ENCODE measurements at regions not wholly inside any gene's neighbourhood (a gene's known extent, or its start where the extent isn't known, plus 50 kb on each side); places are given as distances from the start of the nearest gene placed in this dataset.
"Not testable (repeated sequence)": the region's sequence is repeated elsewhere in the genome, so short reads cannot be mapped to it uniquely, and the experiment has no call there.

DNA sequence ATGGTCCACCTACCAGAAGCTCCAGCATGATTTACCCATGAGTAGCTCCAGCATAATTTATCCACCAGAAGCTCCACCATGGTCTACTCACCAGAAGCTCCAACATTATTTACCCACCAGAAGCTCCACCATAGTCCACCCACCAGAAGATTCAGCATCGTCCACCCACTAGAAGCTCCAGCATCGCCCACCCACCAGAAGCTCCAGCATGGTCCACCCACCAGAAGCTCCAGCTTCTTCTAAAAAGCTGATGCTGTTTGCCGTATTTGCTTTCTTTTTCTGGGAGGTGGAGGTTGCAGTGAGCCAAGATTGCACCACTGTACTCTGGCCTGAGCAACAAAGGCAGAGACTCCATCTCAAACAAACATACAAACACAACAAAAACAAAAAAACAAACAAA lies 136.2 kb upstream of the TPTE start:
- H2BK5ac ChIP-seq (ENCODE audit: low read depth, low read length, poor library complexity, severe bottlenecking); H3K56ac ChIP-seq (ENCODE audit: extremely low read depth, insufficient read depth, low read length); in situ Hi-C loops (cut with MboI; ENCODE audit: low sequenced_read_pairs); H2BK120ac ChIP-seq (ENCODE audit: low read depth, low read length); H3K9me1 ChIP-seq (ENCODE audit: insufficient read depth, low read length); H2BK15ac ChIP-seq (ENCODE audit: low read depth, low read length); H3K27me3 ChIP-seq (ENCODE audit: control insufficient read depth, insufficient read depth, low read length); H3K36me3 ChIP-seq (ENCODE audit: control insufficient read depth, insufficient read depth, low read length); H4K20me1 ChIP-seq (ENCODE audit: insufficient read depth, low read length); H3K4ac ChIP-seq (ENCODE audit: low read depth, low read length); H3K23ac ChIP-seq (ENCODE audit: low read depth, low read length); H3K27ac ChIP-seq (ENCODE audit: insufficient read depth, low read length); H3K9ac ChIP-seq (ENCODE audit: low read depth, low read length); H2BK20ac ChIP-seq (ENCODE audit: low read depth, low read length); H2AK9ac ChIP-seq (replicated peaks; ENCODE audit: low read depth, low read length, poor library complexity); POLR2A ChIA-PET (ENCODE audit: unreplicated experiment); DNase-seq; H4K91ac ChIP-seq (ENCODE audit: insufficient read depth, low read depth, low read length); CTCF ChIA-PET; H3K4me1 ChIP-seq (ENCODE audit: control insufficient read depth, insufficient read depth, low read length); H3K4me3 ChIP-seq (ENCODE audit: insufficient read depth, low read depth, low read length); H3K14ac ChIP-seq (replicated peaks; ENCODE audit: low read depth, low read length); dilution Hi-C loops (cut with HindIII; ENCODE audit: low sequenced_read_pairs, unreplicated experiment); intact Hi-C loops (cut with micrococcal nuclease); H2AK5ac ChIP-seq (ENCODE audit: low read depth, low read length); H3K79me1 ChIP-seq (ENCODE audit: low read depth in 1 of 2, low read length in 2 of 2); BruUV-seq (replicated peaks); H3K18ac ChIP-seq (ENCODE audit: low read depth, low read length); H4K8ac ChIP-seq (ENCODE audit: low read depth in 2 of 2, low read length in 2 of 2); H2AFZ ChIP-seq (replicated peaks; ENCODE audit: low read length, poor library complexity); ATAC-seq (ENCODE audit: low read depth); H4K5ac ChIP-seq (ENCODE audit: low read depth, low read length); H3K4me2 ChIP-seq (ENCODE audit: low read depth, low read length): not testable (repeated sequence)
- peaks cover 39% of the 10 kb centered on the region for H3K9me3 ChIP-seq (ENCODE audit: control insufficient read depth, insufficient read depth, low read length)
- WGBS, 2 experiments (ENCODE audit: extremely low coverage in 2 of 2, insufficient read length in 1 of 2): no CpG with 5 or more reads among the region's 3 CpGs

- H3K18ac ChIP-seq (ENCODE audit: low read depth, low read length); dilution Hi-C loops (cut with HindIII; ENCODE audit: low sequenced_read_pairs, unreplicated experiment); H2AFZ ChIP-seq (replicated peaks; ENCODE audit: low read length, poor library complexity); H2BK20ac ChIP-seq (ENCODE audit: low read depth, low read length); H3K36me3 ChIP-seq (ENCODE audit: control insufficient read depth, insufficient read depth, low read length); H2AK9ac ChIP-seq (replicated peaks; ENCODE audit: low read depth, low read length, poor library complexity); in situ Hi-C loops (cut with MboI; ENCODE audit: low sequenced_read_pairs); H4K5ac ChIP-seq (ENCODE audit: low read depth, low read length); POLR2A ChIA-PET (ENCODE audit: unreplicated experiment); H3K4me1 ChIP-seq (ENCODE audit: control insufficient read depth, insufficient read depth, low read length); H3K23ac ChIP-seq (ENCODE audit: low read depth, low read length); H4K20me1 ChIP-seq (ENCODE audit: insufficient read depth, low read length); H3K4ac ChIP-seq (ENCODE audit: low read depth, low read length); H3K9me1 ChIP-seq (ENCODE audit: insufficient read depth, low read length); H3K14ac ChIP-seq (replicated peaks; ENCODE audit: low read depth, low read length); H2BK15ac ChIP-seq (ENCODE audit: low read depth, low read length); DNase-seq; H2BK120ac ChIP-seq (ENCODE audit: low read depth, low read length); H3K9ac ChIP-seq (ENCODE audit: low read depth, low read length); BruUV-seq (replicated peaks); H4K91ac ChIP-seq (ENCODE audit: insufficient read depth, low read depth, low read length); H4K8ac ChIP-seq (ENCODE audit: low read depth in 2 of 2, low read length in 2 of 2); CTCF ChIA-PET; ATAC-seq (ENCODE audit: low read depth); intact Hi-C loops (cut with micrococcal nuclease); H2BK5ac ChIP-seq (ENCODE audit: low read depth, low read length, poor library complexity, severe bottlenecking); H3K27me3 ChIP-seq (ENCODE audit: control insufficient read depth, insufficient read depth, low read length); H3K4me2 ChIP-seq (ENCODE audit: low read depth, low read length); H3K27ac ChIP-seq (ENCODE audit: insufficient read depth, low read length); H3K56ac ChIP-seq (ENCODE audit: extremely low read depth, insufficient read depth, low read length); H3K4me3 ChIP-seq (ENCODE audit: insufficient read depth, low read depth, low read length); H2AK5ac ChIP-seq (ENCODE audit: low read depth, low read length); H3K79me1 ChIP-seq (ENCODE audit: low read depth in 1 of 2, low read length in 2 of 2): not testable (repeated sequence)
- WGBS, 2 experiments (ENCODE audit: extremely low coverage in 2 of 2, insufficient read length in 1 of 2): 49% methylated on average over 5 of the region's 13 CpGs; no CpG with 5 or more reads in 1 of the 2 experiments
- peaks cover 37% of the 10 kb centered on the region for H3K9me3 ChIP-seq (ENCODE audit: control insufficient read depth, insufficient read depth, low read length)
Measured at GRCh38 chr21:10385898-10386527, 135.4 kb upstream of the TPTE start.

Measured in IMR-90 (cell line).